Hematopoietic multipotent progenitor cell treated with erythropoietin and hydrocortisone succinate and interleukin-3 and kit ligand, for 6 days (in vitro differentiated cells): ENCODE measurements at regions not wholly inside any gene's neighbourhood (a gene's known extent, or its start where the extent isn't known, plus 50 kb on each side); places are given as distances from the start of the nearest gene placed in this dataset.

Experiments used
- DNase-seq: peaks from one replicate; pipeline ENCODE4 v3.0.0-alpha.2; 2015

- no peak for DNase-seq
These were observed 120.9 kb upstream of the COL3A1 start for GRCh38 chr2:188853307-188853706.

GRCh38 chr2:188865681-188866080 is 108.5 kb upstream of the COL3A1 start:
- no peak for DNase-seq

GRCh38 chr2:188869550-188869949 is 104.6 kb upstream of the COL3A1 start:
- no peak for DNase-seq

- no peak for DNase-seq
These were observed 103.9 kb upstream of the COL3A1 start for GRCh38 chr2:188870289-188870688.

- no peak for DNase-seq
These were observed 99.1 kb upstream of the COL3A1 start for GRCh38 chr2:188875104-188875503.

GRCh38 chr2:188878716-188879115 is 95.5 kb upstream of the COL3A1 start:
- DNase-seq: no peak

- no peak for DNase-seq
These were observed 93.4 kb upstream of the COL3A1 start for GRCh38 chr2:188880740-188881139.

GRCh38 chr2:188881434-188881833 is 92.7 kb upstream of the COL3A1 start:
- no peak for DNase-seq

GRCh38 chr2:188884046-188884445 is 90.1 kb upstream of the COL3A1 start:
- DNase-seq: no peak

GRCh38 chr2:188884517-188884916 is 89.7 kb upstream of the COL3A1 start:
- DNase-seq: no peak

- no peak for DNase-seq
These were observed 85.0 kb upstream of the COL3A1 start for GRCh38 chr2:188889187-188889586.

- no peak for DNase-seq
These were observed 83.4 kb upstream of the COL3A1 start for GRCh38 chr2:188890755-188891154.

GRCh38 chr2:188892636-188893035 is 81.5 kb upstream of the COL3A1 start:
- DNase-seq: no peak

GRCh38 chr2:188893972-188894371 is 80.2 kb upstream of the COL3A1 start:
- no peak for DNase-seq

- no peak for DNase-seq
These were observed 79.2 kb upstream of the COL3A1 start for GRCh38 chr2:188894979-188895378.

GRCh38 chr2:188897096-188897495 is 77.1 kb upstream of the COL3A1 start:
- no peak for DNase-seq

GRCh38 chr2:188898261-188898660 is 75.9 kb upstream of the COL3A1 start:
- no peak for DNase-seq

GRCh38 chr2:188902901-188903491 is 71.2 kb upstream of the COL3A1 start:
- no peak for DNase-seq

- DNase-seq: no peak
These were observed 70.4 kb upstream of the COL3A1 start for GRCh38 chr2:188903740-188904139.

- DNase-seq: no peak
These were observed 65.1 kb upstream of the COL3A1 start for GRCh38 chr2:188909036-188909435.

GRCh38 chr2:188916736-188917135 is 57.4 kb upstream of the COL3A1 start:
- no peak for DNase-seq

GRCh38 chr2:188917632-188918031 is 56.5 kb upstream of the COL3A1 start:
- DNase-seq: no peak

- no peak for DNase-seq
These were observed 54.3 kb upstream of the COL3A1 start for GRCh38 chr2:188919824-188920223.

GRCh38 chr2:188922191-188922590 is 52.0 kb upstream of the COL3A1 start:
- DNase-seq: no peak
